Activated naive CD4-positive, alpha-beta T cell treated with anti-CD3 and anti-CD28 coated beads, Interleukin-2, amount 50 U/mL, for 16 hours (primary cell): ENCODE measurements at regions not wholly inside any gene's neighbourhood (a gene's known extent, or its start where the extent isn't known, plus 50 kb on each side); places are given as distances from the start of the nearest gene placed in this dataset.
"Not testable (repeated sequence)": the region's sequence is repeated elsewhere in the genome, so short reads cannot be mapped to it uniquely, and the experiment has no call there.

Experiments
- DNase-seq: peaks from one replicate; pipeline ENCODE4 v3.0.0-alpha.2; 2020

- not testable (repeated sequence) for DNase-seq
Observed at GRCh38 chr9:67708109-67708508, 150.6 kb upstream of the ANKRD20A1 start.

GRCh38 chr9:67711429-67711828, 147.3 kb upstream of the ANKRD20A1 start:
- DNase-seq = not testable (repeated sequence)

GRCh38 chr9:67711931-67712330, 146.8 kb upstream of the ANKRD20A1 start:
- DNase-seq = not testable (repeated sequence)

- DNase-seq = not testable (repeated sequence)
Observed at GRCh38 chr9:67712956-67713355, 145.8 kb upstream of the ANKRD20A1 start.

- peak; percentile 15 for DNase-seq
Observed at GRCh38 chr9:67717830-67718388, 140.8 kb upstream of the ANKRD20A1 start.

- DNase-seq = peak; percentile 0
Observed at GRCh38 chr9:67720491-67720890, 138.2 kb upstream of the ANKRD20A1 start.

- not testable (repeated sequence) for DNase-seq
Observed at GRCh38 chr9:67722460-67723090, 136.2 kb upstream of the ANKRD20A1 start.

- DNase-seq = peak; percentile 12
Observed at GRCh38 chr9:67723185-67723584, 135.5 kb upstream of the ANKRD20A1 start.

- peak; percentile 57 for DNase-seq
Observed at GRCh38 chr9:67724885-67725284, 133.8 kb upstream of the ANKRD20A1 start.

- DNase-seq = peak; percentile 7
Observed at GRCh38 chr9:67726213-67726988, 132.3 kb upstream of the ANKRD20A1 start.

GRCh38 chr9:67763133-67763532, 95.6 kb upstream of the ANKRD20A1 start:
- DNase-seq = not testable (repeated sequence)

- DNase-seq = not testable (repeated sequence)
Observed at GRCh38 chr9:67771807-67772206, 86.9 kb upstream of the ANKRD20A1 start.

- DNase-seq = not testable (repeated sequence)
Observed at GRCh38 chr9:67800170-67800569, 58.6 kb upstream of the ANKRD20A1 start.
